IMR-90 (cell line): ENCODE measurements at regions not wholly inside any gene's neighbourhood (a gene's known extent, or its start where the extent isn't known, plus 50 kb on each side); places are given as distances from the start of the nearest gene placed in this dataset.

Experiments
- ATAC-seq: fragments of 200-7000 bp; cut with Tn5 transposase; 2 replicates; pipeline ENCODE4 v1.9.1; 2020; ENCODE audit warnings: low read depth, mild to moderate bottlenecking, moderate library complexity
- BruUV-seq: library from RNA; stranded (reverse); fragments of 400-500 nt; replicated peaks from 2 replicates; lab custom pipeline; 2021; lab: Mats Ljungman, UMichigan
- CTCF ChIA-PET: fragments of 300-600 bp; formaldehyde crosslinking; extraction: SDS; loops from one replicate; lab custom pipeline; 2021; ENCODE audit warnings: antibody characterized with exemption; lab: Yijun Ruan, JAX
- POLR2A ChIA-PET: fragments of 300-600 bp; sonication (Branson Sonifier 250); formaldehyde crosslinking; loops from one replicate; lab custom pipeline; 2022; ENCODE audit warnings: antibody characterized with exemption; ENCODE audit not compliant: unreplicated experiment; lab: Charles Lee
- DNase-seq: peaks from one replicate; pipeline ENCODE4 v3.0.0; 2013
- H2AFZ ChIP-seq: replicated peaks from 2 replicates; pipeline ENCODE3; 2013; ENCODE audit warnings: low read length, mild to moderate bottlenecking; ENCODE audit not compliant: poor library complexity
- H2AK5ac ChIP-seq: 2 replicates; pipeline ENCODE4 v1.6.1; 2013; ENCODE audit warnings: low read depth, low read length, inconsistent platforms
- H2AK9ac ChIP-seq: replicated peaks from 2 replicates; pipeline ENCODE3; 2013; ENCODE audit warnings: mild to moderate bottlenecking, low read depth, low read length, moderate library complexity; ENCODE audit not compliant: poor library complexity
- H2BK120ac ChIP-seq: 2 replicates; pipeline ENCODE4 v1.6.1; 2013; ENCODE audit warnings: low read depth, low read length, inconsistent platforms
- H2BK15ac ChIP-seq: 3 replicates; pipeline ENCODE4 v1.6.1; 2013; ENCODE audit warnings: low read depth, low read length, inconsistent platforms
- H2BK20ac ChIP-seq: 2 replicates; pipeline ENCODE4 v1.6.1; 2013; ENCODE audit warnings: low read depth, mild to moderate bottlenecking, inconsistent platforms, low read length, moderate library complexity
- H2BK5ac ChIP-seq: 2 replicates; pipeline ENCODE4 v1.6.1; 2013; ENCODE audit warnings: mild to moderate bottlenecking, low read depth, low read length, inconsistent platforms; ENCODE audit not compliant: poor library complexity, severe bottlenecking
- H3K14ac ChIP-seq: replicated peaks from 2 replicates; pipeline ENCODE4 v1.6.1; 2013; ENCODE audit warnings: low read depth, low read length, inconsistent platforms
- H3K18ac ChIP-seq: 2 replicates; pipeline ENCODE4 v1.6.1; 2013; ENCODE audit warnings: low read depth, low read length, control low read depth
- H3K23ac ChIP-seq: 2 replicates; pipeline ENCODE4 v1.6.1; 2013; ENCODE audit warnings: low read depth, low read length, inconsistent platforms
- H3K27ac ChIP-seq: 2 replicates; pipeline ENCODE4 v1.5.1; 2013; ENCODE audit warnings: mild to moderate bottlenecking, control low read depth, low read length; ENCODE audit not compliant: insufficient read depth
- H3K27me3 ChIP-seq: 2 replicates; pipeline ENCODE4 v1.6.1; 2013; ENCODE audit warnings: low read length; ENCODE audit not compliant: control insufficient read depth, insufficient read depth
- H3K36me3 ChIP-seq: 2 replicates; pipeline ENCODE4 v1.6.1; 2013; ENCODE audit warnings: low read length, mixed read lengths; ENCODE audit not compliant: control insufficient read depth, insufficient read depth
- H3K4ac ChIP-seq: 2 replicates; pipeline ENCODE4 v1.6.1; 2013; ENCODE audit warnings: low read depth, low read length, inconsistent platforms
- H3K4me1 ChIP-seq: 2 replicates; pipeline ENCODE4 v1.6.1; 2013; ENCODE audit warnings: low read length, mixed read lengths; ENCODE audit not compliant: control insufficient read depth, insufficient read depth
- H3K4me2 ChIP-seq: 2 replicates; pipeline ENCODE4 v1.6.1; 2013; ENCODE audit warnings: low read depth, mild to moderate bottlenecking, control low read depth, low read length, moderate library complexity
- H3K4me3 ChIP-seq: 2 replicates; pipeline ENCODE4 v1.5.1; 2013; ENCODE audit warnings: low read depth, mild to moderate bottlenecking, control low read depth, low read length, moderate library complexity; ENCODE audit not compliant: insufficient read depth
- H3K56ac ChIP-seq: 2 replicates; pipeline ENCODE4 v1.6.1; 2013; ENCODE audit warnings: low read length, inconsistent platforms; ENCODE audit not compliant: insufficient read depth; ENCODE audit errors: extremely low read depth
- H3K79me1 ChIP-seq, 2 experiments: 2 replicates each; pipeline ENCODE4 v1.6.1; 2013; ENCODE audit warnings: low read length in 2 of 2, inconsistent platforms in 1 of 2, low read depth in 1 of 2
- H3K9ac ChIP-seq: 2 replicates; pipeline ENCODE4 v1.6.1; 2013; ENCODE audit warnings: low read depth, low read length, control low read depth
- H3K9me1 ChIP-seq: 2 replicates; pipeline ENCODE4 v1.6.1; 2013; ENCODE audit warnings: low read length, inconsistent platforms; ENCODE audit not compliant: insufficient read depth
- H3K9me3 ChIP-seq: 2 replicates; pipeline ENCODE4 v1.6.1; 2013; ENCODE audit warnings: low read length; ENCODE audit not compliant: control insufficient read depth, insufficient read depth
- H4K20me1 ChIP-seq: 2 replicates; pipeline ENCODE4 v1.6.1; 2013; ENCODE audit warnings: low read length, inconsistent platforms; ENCODE audit not compliant: insufficient read depth
- H4K5ac ChIP-seq: 2 replicates; pipeline ENCODE4 v1.6.1; 2013; ENCODE audit warnings: mild to moderate bottlenecking, low read depth, low read length, control low read depth
- H4K8ac ChIP-seq, 2 experiments: 2 replicates each; pipeline ENCODE4 v1.6.1; 2013; ENCODE audit warnings: low read depth in 2 of 2, low read length in 2 of 2, control low read depth in 1 of 2, inconsistent platforms in 1 of 2
- H4K91ac ChIP-seq: 2 replicates; pipeline ENCODE4 v1.6.1; 2013; ENCODE audit warnings: low read depth, low read length, inconsistent platforms; ENCODE audit not compliant: insufficient read depth
- POLR2A ChIP-seq: IDR thresholded peaks from 2 replicates; pipeline ENCODE4 v1.6.1; 2012; ENCODE audit warnings: mild to moderate bottlenecking, low read depth, low read length
- RCOR1 ChIP-seq: IDR thresholded peaks from 2 replicates; pipeline ENCODE4 v1.6.1; 2012; ENCODE audit warnings: mild to moderate bottlenecking, low read length, improper control_type of control experiment; ENCODE audit not compliant: insufficient replicate concordance
- WGBS, 2 experiments: methylation state at CpG; one replicate each; pipeline versions ENCODE4 v1.1.5 to v1.1.7; 2013; ENCODE audit warnings: missing lambda C conversion rate in 2 of 2; ENCODE audit not compliant: insufficient read length in 1 of 2; ENCODE audit errors: extremely low coverage in 2 of 2; 5-methylcytosine and 5-hydroxymethylcytosine counted together
- dilution Hi-C: fragments of 300-500 bp; cut with HindIII; formaldehyde crosslinking; loops from one replicate; pipeline ENCODE4 v1.14.3; 2018; ENCODE audit warnings: low sequenced_read_pairs; ENCODE audit not compliant: unreplicated experiment
- in situ Hi-C: fragments of 300-500 bp; cut with MboI; formaldehyde crosslinking; loops from 3 replicates; pipeline ENCODE4 v1.14.3; 2019; ENCODE audit warnings: low sequenced_read_pairs, inconsistent platforms, mixed read lengths
- intact Hi-C: fragments of 100-400 bp; cut with micrococcal nuclease; formaldehyde crosslinking; loops from 2 replicates; pipeline ENCODE4 v1.10.0; 2022

GRCh38 chr13:74895042-74895796 is 586.8 kb downstream of the TBC1D4 start:
- no CpG with 5 or more reads among the region's 1 CpG for WGBS, 2 experiments
- Histone ChIP-seq H3K23ac (no peak overlapping the region), H3K9ac (no peak overlapping the region), H3K79me1 (no peaks in the 10 kb centered on the region), H2BK5ac (no peak overlapping the region), H2BK120ac (no peak overlapping the region), H3K14ac (no peak overlapping the region), H2AK9ac (no peak overlapping the region), H2BK20ac (no peak overlapping the region), H2BK15ac (no peak overlapping the region), H3K27me3 (no peaks in the 10 kb centered on the region), H3K4me2 (no peak overlapping the region), H2AFZ (no peak overlapping the region), H3K27ac (no peak overlapping the region), H3K36me3 (no peaks in the 10 kb centered on the region), H4K91ac (no peak overlapping the region), H2AK5ac (no peak overlapping the region), H4K8ac (no peak overlapping the region), H3K9me3 (no peaks in the 10 kb centered on the region), H3K4me1 (no peaks in the 10 kb centered on the region), H4K20me1 (no peaks in the 10 kb centered on the region), H3K18ac (no peak overlapping the region), H3K9me1 (no peaks in the 10 kb centered on the region), H3K4me3 (no peak overlapping the region), H3K56ac (no peak overlapping the region), H3K4ac (no peak overlapping the region), H4K5ac (no peak overlapping the region)
- BruUV-seq, result no TSS peak
- dilution Hi-C loops (no loop called here), intact Hi-C loops (no loop called here), in situ Hi-C loops (no loop called here)
- ChIA-PET POLR2A (no interaction called here), CTCF (interaction anchor here (0.6 to 1.4 kb wide), 2 partner anchors 9 to 27 kb away, joined by 3 to 8 read pairs; no protein-coding TSS in a partner anchor)
- TF ChIP-seq POLR2A (no peak), RCOR1 (no peak)
- no peak for DNase-seq
- no peak for ATAC-seq
